ENCODE measurements at regions not wholly inside any gene's neighbourhood (a gene's known extent, or its start where the extent isn't known, plus 50 kb on each side); places are given as distances from the start of the nearest gene placed in this dataset.

DNA sequence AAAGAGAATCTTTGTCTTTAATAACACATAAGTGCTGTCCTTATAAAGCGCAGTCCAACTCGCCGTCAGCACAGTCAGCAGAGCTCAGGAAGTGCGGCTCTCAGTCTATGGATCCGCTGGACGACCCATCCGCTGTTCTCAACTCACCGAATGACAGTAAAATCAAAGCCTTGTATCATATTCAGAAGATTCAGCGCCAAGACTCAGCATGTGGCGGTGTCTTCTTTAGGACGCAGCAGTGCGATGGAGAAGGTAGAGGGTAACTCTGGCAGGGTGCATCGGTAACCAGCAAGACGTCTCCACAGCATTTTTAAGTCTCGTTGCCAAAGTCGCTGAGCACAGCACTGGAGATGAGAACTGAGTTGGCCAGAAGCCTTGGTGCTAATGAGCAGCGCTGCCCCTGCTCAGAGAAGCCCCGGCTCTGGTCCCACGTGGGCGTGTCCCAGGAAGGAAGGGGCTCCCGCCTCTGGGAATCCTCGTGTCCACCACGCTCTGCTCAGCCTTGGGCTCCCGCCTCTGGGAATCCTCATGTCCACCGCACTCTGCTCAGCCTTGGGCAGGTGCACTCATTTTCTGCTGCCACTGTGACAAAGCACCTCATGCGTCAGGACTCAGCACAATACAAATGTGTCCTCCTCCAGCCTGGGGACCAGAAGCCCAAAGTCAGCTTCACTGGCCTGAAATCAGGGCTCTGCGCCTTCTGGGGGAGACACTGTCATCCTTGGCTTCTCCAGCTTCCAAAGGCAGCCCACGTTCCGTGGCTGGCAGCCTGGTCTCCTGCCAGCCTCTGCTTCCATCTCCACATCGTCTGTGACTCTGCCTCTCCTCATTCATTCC is 238.0 kb upstream of the SALL3 start:
- TF ChIP-seq SIN3A (IDR thresholded peaks at IDR 0.05; ENCODE audit: borderline replicate concordance, insufficient read depth, low read length) = no peak
- TF ChIP-seq FOXP2 (optimal IDR thresholded peaks at IDR 0.05; ENCODE audit: borderline replicate concordance, extremely low read depth, extremely low read length, insufficient read depth) = no peak
- no peak for TF ChIP-seq TAF1 (IDR thresholded peaks at IDR 0.05; ENCODE audit: borderline replicate concordance, insufficient read depth, low read length)
- TF ChIP-seq, protein P1, sequence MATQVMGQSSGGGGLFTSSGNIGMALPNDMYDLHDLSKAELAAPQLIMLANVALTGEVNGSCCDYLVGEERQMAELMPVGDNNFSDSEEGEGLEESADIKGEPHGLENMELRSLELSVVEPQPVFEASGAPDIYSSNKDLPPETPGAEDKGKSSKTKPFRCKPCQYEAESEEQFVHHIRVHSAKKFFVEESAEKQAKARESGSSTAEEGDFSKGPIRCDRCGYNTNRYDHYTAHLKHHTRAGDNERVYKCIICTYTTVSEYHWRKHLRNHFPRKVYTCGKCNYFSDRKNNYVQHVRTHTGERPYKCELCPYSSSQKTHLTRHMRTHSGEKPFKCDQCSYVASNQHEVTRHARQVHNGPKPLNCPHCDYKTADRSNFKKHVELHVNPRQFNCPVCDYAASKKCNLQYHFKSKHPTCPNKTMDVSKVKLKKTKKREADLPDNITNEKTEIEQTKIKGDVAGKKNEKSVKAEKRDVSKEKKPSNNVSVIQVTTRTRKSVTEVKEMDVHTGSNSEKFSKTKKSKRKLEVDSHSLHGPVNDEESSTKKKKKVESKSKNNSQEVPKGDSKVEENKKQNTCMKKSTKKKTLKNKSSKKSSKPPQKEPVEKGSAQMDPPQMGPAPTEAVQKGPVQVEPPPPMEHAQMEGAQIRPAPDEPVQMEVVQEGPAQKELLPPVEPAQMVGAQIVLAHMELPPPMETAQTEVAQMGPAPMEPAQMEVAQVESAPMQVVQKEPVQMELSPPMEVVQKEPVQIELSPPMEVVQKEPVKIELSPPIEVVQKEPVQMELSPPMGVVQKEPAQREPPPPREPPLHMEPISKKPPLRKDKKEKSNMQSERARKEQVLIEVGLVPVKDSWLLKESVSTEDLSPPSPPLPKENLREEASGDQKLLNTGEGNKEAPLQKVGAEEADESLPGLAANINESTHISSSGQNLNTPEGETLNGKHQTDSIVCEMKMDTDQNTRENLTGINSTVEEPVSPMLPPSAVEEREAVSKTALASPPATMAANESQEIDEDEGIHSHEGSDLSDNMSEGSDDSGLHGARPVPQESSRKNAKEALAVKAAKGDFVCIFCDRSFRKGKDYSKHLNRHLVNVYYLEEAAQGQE (IDR thresholded peaks at IDR 0.05; ENCODE audit: insufficient read depth in 1 of 2, low read depth in 2 of 2, low read length in 2 of 2) = no peak
- no peak for TF ChIP-seq POLR2AphosphoS5 (IDR thresholded peaks at IDR 0.05; ENCODE audit: low read depth, low read length)

DNA sequence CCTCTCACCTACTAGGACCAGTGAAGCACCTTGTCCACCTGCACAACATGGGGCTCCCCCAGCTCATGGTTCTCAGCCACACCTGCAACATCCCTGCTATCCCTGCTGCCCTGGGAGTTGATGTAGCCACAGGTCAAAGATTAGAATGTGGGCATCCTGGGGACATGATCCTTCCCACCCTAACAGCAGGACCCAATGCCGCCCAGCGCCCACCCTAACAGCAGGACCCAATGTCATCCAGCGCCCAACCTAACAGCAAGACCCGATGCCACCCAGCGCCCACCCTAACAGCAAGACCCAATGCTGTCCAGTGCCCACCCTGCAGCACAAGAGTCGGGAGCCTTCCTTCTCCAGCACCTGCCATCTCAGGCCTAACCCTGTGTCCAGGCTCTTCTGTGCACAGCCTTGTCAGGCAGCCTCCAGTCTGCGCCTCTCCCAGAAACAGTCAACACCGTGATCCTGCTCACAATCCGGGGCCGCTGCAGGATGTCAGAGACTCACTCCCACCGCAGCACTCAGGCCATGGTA is 237.3 kb upstream of the SALL3 start:
- TF ChIP-seq TAF1 (IDR thresholded peaks at IDR 0.05; ENCODE audit: borderline replicate concordance, insufficient read depth, low read length) = no peak
- no peak for TF ChIP-seq POLR2AphosphoS5 (IDR thresholded peaks at IDR 0.05; ENCODE audit: low read depth, low read length)
- TF ChIP-seq, protein P1 (IDR thresholded peaks at IDR 0.05; ENCODE audit: insufficient read depth in 1 of 2, low read depth in 2 of 2, low read length in 2 of 2) = no peak
- no peak for TF ChIP-seq SIN3A (IDR thresholded peaks at IDR 0.05; ENCODE audit: borderline replicate concordance, insufficient read depth, low read length)
- TF ChIP-seq FOXP2 (optimal IDR thresholded peaks at IDR 0.05; ENCODE audit: borderline replicate concordance, extremely low read depth, extremely low read length, insufficient read depth) = no peak

DNA sequence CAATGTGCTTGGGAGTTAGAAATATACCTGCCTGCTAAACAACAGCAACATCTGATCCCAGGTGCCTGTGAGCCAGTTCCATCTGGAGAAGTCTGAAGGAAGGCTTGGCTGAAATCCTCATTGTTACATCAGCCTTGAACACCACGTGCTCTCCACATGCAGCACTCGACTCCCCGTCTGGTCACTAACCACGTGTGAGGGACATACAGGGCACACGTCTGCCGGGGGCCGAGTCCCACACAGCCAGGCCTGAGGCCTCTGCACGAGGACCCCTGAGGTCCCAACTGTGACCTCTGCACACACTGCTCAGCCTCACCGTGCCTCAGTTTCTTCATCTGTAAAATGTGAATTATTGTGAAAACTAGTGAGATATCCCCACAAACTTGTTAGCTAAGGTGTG is 236.5 kb upstream of the SALL3 start:
- TF ChIP-seq SIN3A (IDR thresholded peaks at IDR 0.05; ENCODE audit: borderline replicate concordance, insufficient read depth, low read length) = no peak
- TF ChIP-seq POLR2AphosphoS5 (IDR thresholded peaks at IDR 0.05; ENCODE audit: low read depth, low read length) = no peak
- TF ChIP-seq, protein P1 (IDR thresholded peaks at IDR 0.05; ENCODE audit: insufficient read depth in 1 of 2, low read depth in 2 of 2, low read length in 2 of 2) = no peak
- TF ChIP-seq FOXP2 (optimal IDR thresholded peaks at IDR 0.05; ENCODE audit: borderline replicate concordance, extremely low read depth, extremely low read length, insufficient read depth) = no peak
- TF ChIP-seq TAF1 (IDR thresholded peaks at IDR 0.05; ENCODE audit: borderline replicate concordance, insufficient read depth, low read length) = no peak

DNA sequence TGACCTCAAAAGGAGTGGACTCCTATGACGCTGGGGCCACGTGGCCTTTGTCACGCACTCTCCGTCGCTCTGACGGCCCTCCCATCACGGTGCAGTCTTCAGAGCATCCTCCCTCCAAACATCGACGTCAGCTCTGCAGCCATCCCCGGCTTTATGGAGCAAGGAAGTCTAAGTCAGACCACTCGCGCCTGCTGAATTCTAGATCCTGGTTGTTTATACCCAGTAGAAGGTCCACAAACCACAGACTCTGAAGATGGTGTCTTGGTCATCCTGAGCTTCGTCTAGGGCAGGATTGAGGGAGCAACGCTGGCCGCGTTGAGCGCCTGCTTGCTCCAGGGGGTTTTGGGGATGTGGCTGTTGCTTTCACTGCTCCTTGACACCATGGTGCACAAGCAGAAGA is 228.0 kb upstream of the SALL3 start:
- TF ChIP-seq, protein P1 (IDR thresholded peaks at IDR 0.05; ENCODE audit: insufficient read depth in 1 of 2, low read depth in 2 of 2, low read length in 2 of 2) = no peak
- TF ChIP-seq FOXP2 (optimal IDR thresholded peaks at IDR 0.05; ENCODE audit: borderline replicate concordance, extremely low read depth, extremely low read length, insufficient read depth) = no peak
- no peak for TF ChIP-seq SIN3A (IDR thresholded peaks at IDR 0.05; ENCODE audit: borderline replicate concordance, insufficient read depth, low read length)
- TF ChIP-seq TAF1 (IDR thresholded peaks at IDR 0.05; ENCODE audit: borderline replicate concordance, insufficient read depth, low read length) = no peak
- TF ChIP-seq POLR2AphosphoS5 (IDR thresholded peaks at IDR 0.05; ENCODE audit: low read depth, low read length) = no peak
